ENCODE measurements at regions not wholly inside any gene's neighbourhood (a gene's known extent, or its start where the extent isn't known, plus 50 kb on each side); places are given as distances from the start of the nearest gene placed in this dataset.

- DNase-seq: peak in 2 of 3 experiments; percentile 56 to 76
Observed at GRCh38 chr2:41414486-41415230, 633.2 kb upstream of the PKDCC start.

- DNase-seq: no peak
Observed at GRCh38 chr2:41417511-41417910, 630.3 kb upstream of the PKDCC start.

- no peak for DNase-seq
Observed at GRCh38 chr2:41420219-41420618, 627.6 kb upstream of the PKDCC start.

GRCh38 chr2:41420872-41421271, 626.9 kb upstream of the PKDCC start:
- no peak for DNase-seq

- DNase-seq: peak; percentile 81 to 98 (median 89)
Observed at GRCh38 chr2:41431756-41432155, 616.1 kb upstream of the PKDCC start.

GRCh38 chr2:41432459-41432858, 615.4 kb upstream of the PKDCC start:
- no peak for DNase-seq

GRCh38 chr2:41434991-41435390, 612.8 kb upstream of the PKDCC start:
- no peak for DNase-seq

- DNase-seq: no peak
Observed at GRCh38 chr2:41441958-41442357, 605.9 kb upstream of the PKDCC start.

GRCh38 chr2:41445865-41446264, 602.0 kb upstream of the PKDCC start:
- no peak for DNase-seq

- DNase-seq: no peak
Observed at GRCh38 chr2:41446266-41446665, 601.6 kb upstream of the PKDCC start.

- no peak for DNase-seq
Observed at GRCh38 chr2:41448221-41448620, 599.6 kb upstream of the PKDCC start.

GRCh38 chr2:41457026-41457425, 590.8 kb upstream of the PKDCC start:
- DNase-seq: no peak

- DNase-seq: no peak
Observed at GRCh38 chr2:41460661-41461060, 587.2 kb upstream of the PKDCC start.

- DNase-seq: no peak
Observed at GRCh38 chr2:41464395-41464794, 583.4 kb upstream of the PKDCC start.

- peak in 1 of 3 experiments; percentile 36 for DNase-seq
Observed at GRCh38 chr2:41475959-41476358, 571.9 kb upstream of the PKDCC start.

GRCh38 chr2:41482659-41483058, 565.2 kb upstream of the PKDCC start:
- DNase-seq: no peak

- DNase-seq: peak in 2 of 3 experiments; percentile 16 to 27
Observed at GRCh38 chr2:41483226-41483625, 564.6 kb upstream of the PKDCC start.

- no peak for DNase-seq
Observed at GRCh38 chr2:41483982-41484857, 563.6 kb upstream of the PKDCC start.

- no peak for DNase-seq
Observed at GRCh38 chr2:41484858-41485234, 563.0 kb upstream of the PKDCC start.

- no peak for DNase-seq
Observed at GRCh38 chr2:41486948-41487347, 560.9 kb upstream of the PKDCC start.

- DNase-seq: no peak
Observed at GRCh38 chr2:41488888-41489287, 558.9 kb upstream of the PKDCC start.

GRCh38 chr2:41489638-41490037, 558.2 kb upstream of the PKDCC start:
- DNase-seq: no peak

GRCh38 chr2:41495050-41495449, 552.8 kb upstream of the PKDCC start:
- peak in 2 of 3 experiments; percentile 15 to 29 for DNase-seq

- DNase-seq: no peak
Observed at GRCh38 chr2:41496908-41497307, 550.9 kb upstream of the PKDCC start.

Measured in NCI-H1417 (cell line).